ENCODE measurements at regions not wholly inside any gene's neighbourhood (a gene's known extent, or its start where the extent isn't known, plus 50 kb on each side); places are given as distances from the start of the nearest gene placed in this dataset.

GRCh38 chr5:90119531-90119971 is 290.0 kb downstream of the CETN3 start:
- Histone ChIP-seq H3K4me3 (ENCODE audit: low read length) (no peak overlapping the region), H3K9ac (ENCODE audit: low read length) (no peak overlapping the region), H3F3A (ENCODE audit: low read length, unreplicated experiment) (no peaks in the 10 kb centered on the region), H4K20me1 (ENCODE audit: low read length) (no peaks in the 10 kb centered on the region), H2AFZ (ENCODE audit: low read length) (no peak overlapping the region), H3K36me3 (ENCODE audit: low read depth, low read length) (no peaks in the 10 kb centered on the region), H3K9me2 (replicated peaks; ENCODE audit: low read length) (no peaks in the 10 kb centered on the region), H3K79me2 (ENCODE audit: low read length) (no peaks in the 10 kb centered on the region), H3K4me2 (ENCODE audit: low read length) (0 out of 2 replicates have a peak overlapping the region, but pooled peaks have one; percentile 4), H3K4me1 (ENCODE audit: insufficient read depth, low read length) (peaks cover 18% of the 10 kb centered on the region), H3K27me3 (ENCODE audit: low read length) (no peaks in the 10 kb centered on the region), H3K27ac (ENCODE audit: low read length) (no peak overlapping the region), H3K9me3 (ENCODE audit: low read length) (no peaks in the 10 kb centered on the region)
- TF ChIP-seq CTCF (conservative IDR thresholded peaks at IDR 0.05; ENCODE audit: low read depth, low read length) (no peak), EZH2 (IDR thresholded peaks at IDR 0.05; ENCODE audit: low read length, unreplicated experiment) (no peak), EZH2phosphoT487 (IDR thresholded peaks at IDR 0.05; ENCODE audit: borderline replicate concordance, low read length) (no peak)
- DNase-seq, result peak; percentile 85
- ATAC-seq, result peak; percentile 83
- intact Hi-C loops (cut with micrococcal nuclease), result loop anchor here (10.0 kb wide), 1 partner anchor 145 kb away; no protein-coding TSS in a partner anchor
- BruUV-seq (replicated peaks), result no TSS peak
- ChIA-PET POLR2A (ENCODE audit: unreplicated experiment) (no interaction called here), CTCF (no interaction called here)

GRCh38 chr5:90117005-90117404 is 292.6 kb downstream of the CETN3 start:
- ChIA-PET CTCF (no interaction called here), POLR2A (ENCODE audit: unreplicated experiment) (no interaction called here)
- no peaks in the 10 kb centered on the region for H3K27me3 ChIP-seq (ENCODE audit: low read length)
- no peaks in the 10 kb centered on the region for H3K9me3 ChIP-seq (ENCODE audit: low read length)
- no peak overlapping the region for H3K4me2 ChIP-seq (ENCODE audit: low read length)
- BruUV-seq (replicated peaks), result no TSS peak
- no peaks in the 10 kb centered on the region for H3K79me2 ChIP-seq (ENCODE audit: low read length)
- TF ChIP-seq CTCF (conservative IDR thresholded peaks at IDR 0.05; ENCODE audit: low read depth, low read length), result no peak
- no peak for TF ChIP-seq EZH2 (IDR thresholded peaks at IDR 0.05; ENCODE audit: low read length, unreplicated experiment)
- TF ChIP-seq EZH2phosphoT487 (IDR thresholded peaks at IDR 0.05; ENCODE audit: borderline replicate concordance, low read length), result no peak
- no peak for DNase-seq
- no peaks in the 10 kb centered on the region for H3K36me3 ChIP-seq (ENCODE audit: low read depth, low read length)
- no peak for ATAC-seq
- no peaks in the 10 kb centered on the region for H4K20me1 ChIP-seq (ENCODE audit: low read length)
- no peak overlapping the region for H3K27ac ChIP-seq (ENCODE audit: low read length)
- no peak overlapping the region for H2AFZ ChIP-seq (ENCODE audit: low read length)
- H3F3A ChIP-seq (ENCODE audit: low read length, unreplicated experiment), result no peaks in the 10 kb centered on the region
- intact Hi-C loops (cut with micrococcal nuclease), result loop anchor here (10.0 kb wide), 1 partner anchor 148 kb away; no protein-coding TSS in a partner anchor
- no peaks in the 10 kb centered on the region for H3K9me2 ChIP-seq (replicated peaks; ENCODE audit: low read length)
- H3K4me1 ChIP-seq (ENCODE audit: insufficient read depth, low read length), result peaks cover 18% of the 10 kb centered on the region
- H3K4me3 ChIP-seq (ENCODE audit: low read length), result no peak overlapping the region
- no peak overlapping the region for H3K9ac ChIP-seq (ENCODE audit: low read length)

- no peaks in the 10 kb centered on the region for H3K27me3 ChIP-seq (ENCODE audit: low read length)
- H3K9me3 ChIP-seq (ENCODE audit: low read length), result no peaks in the 10 kb centered on the region
- no TSS peak for BruUV-seq (replicated peaks)
- no peak overlapping the region for H3K4me2 ChIP-seq (ENCODE audit: low read length)
- no peaks in the 10 kb centered on the region for H3F3A ChIP-seq (ENCODE audit: low read length, unreplicated experiment)
- DNase-seq (peak; percentile 15), ATAC-seq (peak; percentile 40; the same call in 1 of the 2 replicates)
- TF ChIP-seq CTCF (conservative IDR thresholded peaks at IDR 0.05; ENCODE audit: low read depth, low read length) (peak; percentile 34), EZH2phosphoT487 (IDR thresholded peaks at IDR 0.05; ENCODE audit: borderline replicate concordance, low read length) (no peak)
- H3K79me2 ChIP-seq (ENCODE audit: low read length), result no peaks in the 10 kb centered on the region
- no peak overlapping the region for H3K9ac ChIP-seq (ENCODE audit: low read length)
- no peak overlapping the region for H2AFZ ChIP-seq (ENCODE audit: low read length)
- H3K9me2 ChIP-seq (replicated peaks; ENCODE audit: low read length), result no peaks in the 10 kb centered on the region
- intact Hi-C loops (cut with micrococcal nuclease), result loop anchor here (10.0 kb wide), 1 partner anchor 152 kb away; no protein-coding TSS in a partner anchor
- H3K4me1 ChIP-seq (ENCODE audit: insufficient read depth, low read length), result 0 out of 2 replicates have a peak, but pooled peaks cover 3% of the 10 kb centered on the region
- CTCF ChIA-PET, result no interaction called here
- no peak overlapping the region for H3K4me3 ChIP-seq (ENCODE audit: low read length)
- POLR2A ChIA-PET (ENCODE audit: unreplicated experiment), result no interaction called here
- no peaks in the 10 kb centered on the region for H4K20me1 ChIP-seq (ENCODE audit: low read length)
- no peak overlapping the region for H3K27ac ChIP-seq (ENCODE audit: low read length)
- no peaks in the 10 kb centered on the region for H3K36me3 ChIP-seq (ENCODE audit: low read depth, low read length)
Observed at GRCh38 chr5:90113108-90113507, 296.4 kb downstream of the CETN3 start.

Data from PC-3 (cell line).